ENCODE measurements at regions not wholly inside any gene's neighbourhood (a gene's known extent, or its start where the extent isn't known, plus 50 kb on each side); places are given as distances from the start of the nearest gene placed in this dataset.

GRCh38 chr5:40428126-40428525 is 251.6 kb upstream of the PTGER4 start:
- TF ChIP-seq, protein P1, sequence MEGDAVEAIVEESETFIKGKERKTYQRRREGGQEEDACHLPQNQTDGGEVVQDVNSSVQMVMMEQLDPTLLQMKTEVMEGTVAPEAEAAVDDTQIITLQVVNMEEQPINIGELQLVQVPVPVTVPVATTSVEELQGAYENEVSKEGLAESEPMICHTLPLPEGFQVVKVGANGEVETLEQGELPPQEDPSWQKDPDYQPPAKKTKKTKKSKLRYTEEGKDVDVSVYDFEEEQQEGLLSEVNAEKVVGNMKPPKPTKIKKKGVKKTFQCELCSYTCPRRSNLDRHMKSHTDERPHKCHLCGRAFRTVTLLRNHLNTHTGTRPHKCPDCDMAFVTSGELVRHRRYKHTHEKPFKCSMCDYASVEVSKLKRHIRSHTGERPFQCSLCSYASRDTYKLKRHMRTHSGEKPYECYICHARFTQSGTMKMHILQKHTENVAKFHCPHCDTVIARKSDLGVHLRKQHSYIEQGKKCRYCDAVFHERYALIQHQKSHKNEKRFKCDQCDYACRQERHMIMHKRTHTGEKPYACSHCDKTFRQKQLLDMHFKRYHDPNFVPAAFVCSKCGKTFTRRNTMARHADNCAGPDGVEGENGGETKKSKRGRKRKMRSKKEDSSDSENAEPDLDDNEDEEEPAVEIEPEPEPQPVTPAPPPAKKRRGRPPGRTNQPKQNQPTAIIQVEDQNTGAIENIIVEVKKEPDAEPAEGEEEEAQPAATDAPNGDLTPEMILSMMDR (conservative IDR thresholded peaks at IDR 0.05; ENCODE audit: low read depth, low read length): no peak
- no peak for TF ChIP-seq EZH2phosphoT487 (IDR thresholded peaks at IDR 0.05; ENCODE audit: borderline replicate concordance, low read length)
- no peak for TF ChIP-seq EZH2 (IDR thresholded peaks at IDR 0.05; ENCODE audit: low read length, unreplicated experiment)
